Left ventricle myocardium inferior (tissue), 1 donor: ENCODE measurements at regions not wholly inside any gene's neighbourhood (a gene's known extent, or its start where the extent isn't known, plus 50 kb on each side); places are given as distances from the start of the nearest gene placed in this dataset.

Experiments
- DNase-seq: peaks from one replicate; pipeline ENCODE4 v3.0.0-alpha.2; 2020
- H3K27ac ChIP-seq: fragments of 200-600 bp; replicated peaks from 2 replicates; pipeline ENCODE4 v1.8.0; 2021
- H3K27me3 ChIP-seq: fragments of 200-600 bp; 2 replicates; pipeline ENCODE4 v1.8.0; 2021; ENCODE audit warnings: low read depth
- H3K36me3 ChIP-seq: fragments of 200-600 bp; 2 replicates; pipeline ENCODE4 v1.8.0; 2021
- H3K4me1 ChIP-seq: fragments of 200-600 bp; 2 replicates; pipeline ENCODE4 v1.8.0; 2021
- H3K4me3 ChIP-seq: fragments of 200-600 bp; 2 replicates; pipeline ENCODE4 v1.8.0; 2021; ENCODE audit warnings: mild to moderate bottlenecking, moderate library complexity
- H3K9me3 ChIP-seq: fragments of 200-600 bp; replicated peaks from 2 replicates; pipeline ENCODE4 v1.8.0; 2021
- intact Hi-C: fragments of 100-400 bp; cut with micrococcal nuclease; formaldehyde crosslinking; loops from one replicate; pipeline ENCODE4 v1.11.0; 2022
- TF ChIP-seq, protein P1 (sequence below): fragments of 200-600 bp; IDR thresholded peaks from 2 replicates; pipeline ENCODE4 v1.8.0; 2021; ENCODE audit warnings: antibody characterized with exemption, mild to moderate bottlenecking, borderline replicate concordance
- donor health status: DM: no; HTN: yes; CAD: no; lungs with severe emphysema.

GRCh38 chr1:177772386-177772960 is 197.4 kb downstream of the SEC16B start:
- Histone ChIP-seq H3K4me1 (no peaks in the 10 kb centered on the region), H3K36me3 (no peaks in the 10 kb centered on the region), H3K9me3 (peaks cover 33% of the 10 kb centered on the region), H3K4me3 (no peak overlapping the region), H3K27ac (no peak overlapping the region), H3K27me3 (peaks cover 57% of the 10 kb centered on the region)
- no peak for DNase-seq
- intact Hi-C loops: no loop called here
- TF ChIP-seq, protein P1, sequence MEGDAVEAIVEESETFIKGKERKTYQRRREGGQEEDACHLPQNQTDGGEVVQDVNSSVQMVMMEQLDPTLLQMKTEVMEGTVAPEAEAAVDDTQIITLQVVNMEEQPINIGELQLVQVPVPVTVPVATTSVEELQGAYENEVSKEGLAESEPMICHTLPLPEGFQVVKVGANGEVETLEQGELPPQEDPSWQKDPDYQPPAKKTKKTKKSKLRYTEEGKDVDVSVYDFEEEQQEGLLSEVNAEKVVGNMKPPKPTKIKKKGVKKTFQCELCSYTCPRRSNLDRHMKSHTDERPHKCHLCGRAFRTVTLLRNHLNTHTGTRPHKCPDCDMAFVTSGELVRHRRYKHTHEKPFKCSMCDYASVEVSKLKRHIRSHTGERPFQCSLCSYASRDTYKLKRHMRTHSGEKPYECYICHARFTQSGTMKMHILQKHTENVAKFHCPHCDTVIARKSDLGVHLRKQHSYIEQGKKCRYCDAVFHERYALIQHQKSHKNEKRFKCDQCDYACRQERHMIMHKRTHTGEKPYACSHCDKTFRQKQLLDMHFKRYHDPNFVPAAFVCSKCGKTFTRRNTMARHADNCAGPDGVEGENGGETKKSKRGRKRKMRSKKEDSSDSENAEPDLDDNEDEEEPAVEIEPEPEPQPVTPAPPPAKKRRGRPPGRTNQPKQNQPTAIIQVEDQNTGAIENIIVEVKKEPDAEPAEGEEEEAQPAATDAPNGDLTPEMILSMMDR: no peak

GRCh38 chr1:177771688-177772087 is 198.2 kb downstream of the SEC16B start:
- H3K9me3 ChIP-seq: peaks cover 33% of the 10 kb centered on the region
- H3K4me1 ChIP-seq: no peaks in the 10 kb centered on the region
- H3K27ac ChIP-seq: no peak overlapping the region
- intact Hi-C loops: no loop called here
- peaks cover 49% of the 10 kb centered on the region for H3K27me3 ChIP-seq
- TF ChIP-seq, protein P1: no peak
- H3K36me3 ChIP-seq: no peaks in the 10 kb centered on the region
- DNase-seq: no peak
- no peak overlapping the region for H3K4me3 ChIP-seq

GRCh38 chr1:177770096-177770495 is 199.8 kb downstream of the SEC16B start:
- H3K36me3 ChIP-seq: no peaks in the 10 kb centered on the region
- H3K27me3 ChIP-seq: peaks cover 38% of the 10 kb centered on the region
- H3K4me1 ChIP-seq: no peaks in the 10 kb centered on the region
- peaks cover 40% of the 10 kb centered on the region for H3K9me3 ChIP-seq
- TF ChIP-seq, protein P1: no peak
- H3K4me3 ChIP-seq: no peak overlapping the region
- intact Hi-C loops: no loop called here
- no peak for DNase-seq
- no peak overlapping the region for H3K27ac ChIP-seq

DNA sequence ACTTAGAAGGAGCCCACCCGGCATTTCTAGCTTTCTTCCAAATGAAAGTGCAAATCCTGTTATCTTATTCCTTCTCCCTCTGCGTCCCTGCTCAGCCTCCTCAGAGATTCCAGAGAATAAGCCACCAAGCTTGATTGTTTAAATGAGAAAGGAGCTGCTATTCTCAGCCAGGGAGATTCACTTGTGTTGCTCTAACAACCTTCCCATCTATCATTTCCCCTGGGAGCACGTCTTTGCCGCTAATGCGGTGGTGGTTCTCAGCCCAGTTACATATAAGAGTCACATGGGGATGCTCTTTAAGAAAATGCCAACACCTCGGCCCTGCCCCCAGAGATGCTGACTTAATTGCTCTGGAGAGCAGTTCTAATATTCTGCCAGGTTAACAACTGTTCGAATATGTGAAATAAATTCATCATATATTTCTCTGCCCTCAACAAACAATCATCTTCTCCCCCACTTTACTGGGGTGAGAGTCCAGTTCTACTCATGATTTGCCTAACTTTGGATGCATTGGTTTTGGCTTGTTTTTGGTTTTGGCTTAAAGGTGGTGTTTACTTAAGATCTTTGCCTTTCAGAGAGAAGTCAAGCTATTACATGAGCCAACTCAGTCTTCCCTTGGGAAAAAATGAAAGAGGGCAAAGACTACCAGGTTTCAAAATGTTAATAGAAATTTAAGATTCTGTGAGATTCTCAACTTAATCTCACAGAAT is 213.9 kb downstream of the SEC16B start:
- no peak overlapping the region for H3K4me3 ChIP-seq
- DNase-seq: no peak
- no peak overlapping the region for H3K27ac ChIP-seq
- H3K9me3 ChIP-seq: peaks cover 20% of the 10 kb centered on the region
- TF ChIP-seq, protein P1: no peak
- peaks cover 65% of the 10 kb centered on the region for H3K27me3 ChIP-seq
- no peaks in the 10 kb centered on the region for H3K36me3 ChIP-seq
- H3K4me1 ChIP-seq: no peaks in the 10 kb centered on the region
- intact Hi-C loops: no loop called here

DNA sequence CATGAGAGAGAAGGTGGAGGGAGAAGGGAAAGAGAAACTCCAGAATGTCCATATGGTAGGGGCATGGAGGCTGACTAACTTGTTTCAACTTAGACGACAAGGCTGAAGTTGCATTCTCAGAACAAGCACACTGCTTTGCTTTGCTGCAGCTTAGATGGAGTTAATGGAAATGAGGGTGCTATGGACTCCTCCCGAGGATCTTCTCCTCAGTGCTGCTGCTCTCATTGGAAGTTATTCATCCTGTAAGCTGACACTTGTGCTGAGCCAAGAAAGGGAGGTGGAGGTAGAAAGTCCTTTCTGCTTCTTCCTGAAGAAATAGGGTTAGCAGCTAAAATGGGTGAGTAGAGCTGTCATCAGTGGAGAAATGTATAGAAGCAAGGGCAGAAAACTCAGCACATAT is 215.3 kb downstream of the SEC16B start:
- Histone ChIP-seq H3K4me1 (no peaks in the 10 kb centered on the region), H3K27ac (no peak overlapping the region), H3K4me3 (no peak overlapping the region), H3K9me3 (peaks cover 13% of the 10 kb centered on the region), H3K27me3 (peaks cover 67% of the 10 kb centered on the region), H3K36me3 (no peaks in the 10 kb centered on the region)
- TF ChIP-seq, protein P1: no peak
- no peak for DNase-seq
- intact Hi-C loops: no loop called here
